HG03159 (cell line): ENCODE measurements at regions not wholly inside any gene's neighbourhood (a gene's known extent, or its start where the extent isn't known, plus 50 kb on each side); places are given as distances from the start of the nearest gene placed in this dataset.
"Not testable (repeated sequence)": the region's sequence is repeated elsewhere in the genome, so short reads cannot be mapped to it uniquely, and the experiment has no call there.

Source experiments
- ATAC-seq: cut with Tn5 transposase; IDR thresholded peaks from one replicate; pipeline ENCODE4 v1.9.1; 2021; ENCODE audit warnings: mild to moderate bottlenecking, moderate library complexity; ENCODE audit not compliant: unreplicated experiment

DNA sequence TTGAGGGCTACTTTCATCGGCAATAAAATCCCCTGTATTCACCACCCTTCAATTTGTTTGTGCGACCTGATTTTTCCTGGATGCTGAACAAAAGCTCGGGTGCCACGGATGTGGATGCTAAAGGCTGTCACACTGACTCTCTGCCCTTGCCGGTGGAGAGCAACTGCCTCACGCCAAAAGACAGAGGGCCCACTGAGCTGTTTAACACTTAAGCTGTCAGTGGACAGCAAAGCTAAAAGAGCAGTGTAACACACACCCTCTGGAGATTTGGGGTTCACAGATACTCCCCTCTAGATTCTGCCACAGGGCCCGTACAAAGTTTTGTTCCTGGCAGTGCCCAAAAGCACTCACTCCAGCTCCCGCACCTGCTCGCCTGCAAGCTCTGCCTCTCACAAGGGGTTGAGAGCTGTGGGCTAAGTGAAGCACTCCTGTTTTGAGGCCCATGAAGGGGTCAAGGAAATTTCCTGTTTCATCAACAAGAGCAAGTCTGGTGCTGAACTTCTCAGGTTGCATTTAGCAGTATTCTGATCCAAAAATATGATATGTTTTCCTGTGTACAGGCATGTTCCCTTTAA lies 1571.9 kb downstream of the ADGRL3 start:
- ATAC-seq: no peak

- ATAC-seq: no peak
Observed at GRCh38 chr4:62740296-62740695, 1540.2 kb downstream of the ADGRL3 start.

DNA sequence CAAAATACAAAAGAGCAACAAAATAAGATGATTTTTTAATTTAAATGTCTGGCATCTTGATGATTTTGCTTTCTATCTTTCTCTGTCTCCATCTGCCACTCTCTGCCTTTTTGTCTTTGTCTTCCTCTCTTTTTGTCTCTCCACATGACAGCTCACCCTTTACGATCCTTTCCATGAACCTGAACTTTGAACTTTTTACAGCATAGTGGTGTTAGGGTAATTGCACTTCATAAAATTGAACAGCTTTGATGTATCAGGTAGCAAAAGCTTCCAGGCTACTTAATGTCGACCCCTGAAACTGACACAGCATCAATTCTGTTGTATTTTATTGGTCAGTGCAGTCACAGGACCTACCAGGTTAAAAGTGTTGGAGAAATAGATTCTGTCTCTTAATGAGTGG lies 1517.0 kb downstream of the ADGRL3 start:
- ATAC-seq: no peak

DNA sequence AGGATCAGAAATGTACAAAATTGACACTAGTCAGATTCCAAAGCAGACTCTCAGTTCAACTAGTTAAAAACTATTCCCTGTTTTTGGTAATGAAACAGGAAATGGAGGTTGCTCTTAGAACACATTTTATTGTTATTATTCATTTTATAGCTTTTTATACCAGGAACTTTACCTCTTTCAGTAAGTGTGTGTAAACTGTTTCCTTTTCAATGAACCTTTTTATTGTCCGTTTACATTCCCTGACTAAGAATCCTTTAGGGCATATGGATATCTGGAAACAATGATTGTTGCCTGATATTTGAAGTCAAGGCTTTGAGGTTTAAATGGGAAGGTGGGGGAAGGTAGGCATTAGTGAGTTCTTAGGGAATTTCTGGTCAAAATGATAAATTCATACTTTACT lies 1511.4 kb downstream of the ADGRL3 start:
- ATAC-seq: no peak

- ATAC-seq: no peak
Observed at GRCh38 chr4:62709618-62710252, 1509.6 kb downstream of the ADGRL3 start.

- no peak for ATAC-seq
Observed at GRCh38 chr4:62706423-62706822, 1506.3 kb downstream of the ADGRL3 start.

DNA sequence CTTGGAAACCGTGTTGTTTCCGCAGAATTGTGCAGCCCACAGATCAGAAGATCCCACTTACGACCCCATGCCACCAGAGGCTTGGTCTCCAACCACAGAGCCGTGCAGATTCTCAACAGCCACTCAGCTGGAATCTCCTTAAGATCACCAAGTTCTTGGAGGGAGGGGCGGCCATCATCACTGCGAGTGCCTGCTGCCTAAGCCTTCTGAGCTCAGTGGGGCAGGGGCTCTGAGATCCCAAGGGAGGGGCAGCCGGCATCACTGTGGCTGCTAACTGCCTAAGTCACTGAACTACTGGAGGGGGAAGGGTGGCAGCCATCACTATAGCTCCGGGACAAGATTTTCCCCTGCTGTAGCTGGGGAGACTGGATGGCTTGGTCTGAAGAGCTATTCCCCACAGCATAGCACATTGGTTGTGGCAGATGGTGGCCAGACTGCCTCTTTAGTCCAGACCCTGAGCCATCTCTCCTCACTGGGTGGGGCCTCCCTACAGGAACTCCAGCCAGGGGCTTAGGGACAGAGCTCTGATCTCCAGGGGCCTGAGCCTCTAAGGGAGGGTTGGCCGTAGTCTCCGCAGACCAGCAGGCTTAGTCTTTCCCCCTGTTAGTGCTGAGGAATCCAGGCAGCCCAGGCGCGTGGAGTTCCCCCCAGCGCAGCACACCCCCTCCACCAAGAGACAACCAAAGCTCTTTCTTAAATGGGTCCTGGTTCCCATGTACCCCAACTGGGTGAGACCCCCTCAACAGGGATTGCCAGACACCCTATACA lies 1483.9 kb downstream of the ADGRL3 start:
- ATAC-seq: no peak

DNA sequence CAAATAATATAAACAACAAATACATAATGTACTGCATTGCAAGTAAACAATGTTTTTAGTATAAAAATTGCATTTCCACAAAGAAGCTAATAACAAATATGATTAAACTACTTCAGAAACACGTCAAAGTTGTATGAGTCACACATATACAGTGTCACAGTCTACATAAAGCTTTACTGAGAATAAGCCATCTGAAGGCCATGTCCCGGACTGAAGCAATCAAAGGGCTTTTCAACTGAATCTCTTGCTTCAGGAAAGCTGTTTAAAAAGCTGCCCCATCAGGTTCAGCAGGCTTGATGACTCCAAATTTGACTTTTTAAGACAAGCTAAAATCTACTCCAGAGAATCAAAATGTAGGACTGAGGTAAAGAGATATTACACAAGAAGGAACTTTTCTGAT lies 1476.8 kb downstream of the ADGRL3 start:
- no peak for ATAC-seq

GRCh38 chr4:62670514-62670913 lies 1470.4 kb downstream of the ADGRL3 start:
- no peak for ATAC-seq

GRCh38 chr4:62661821-62662220 lies 1461.7 kb downstream of the ADGRL3 start:
- no peak for ATAC-seq

DNA sequence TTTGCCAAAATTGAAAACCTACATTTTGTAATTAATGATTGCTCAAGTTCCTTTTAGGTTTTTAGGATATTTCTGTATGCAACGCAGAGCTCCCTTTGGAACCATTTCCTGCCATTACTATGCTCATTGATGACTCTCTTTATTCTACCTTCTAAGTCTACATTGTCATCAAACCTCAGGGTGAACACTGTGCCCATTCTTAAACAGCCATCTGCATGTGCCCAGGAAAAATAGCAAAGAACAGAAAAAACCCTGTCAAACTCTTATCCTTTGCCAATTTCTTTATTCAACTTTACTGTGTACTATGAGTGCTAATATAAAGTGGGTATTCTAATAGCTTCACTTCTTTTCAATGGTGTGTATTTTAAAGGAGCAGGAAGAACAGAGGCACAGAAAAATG lies 1455.9 kb downstream of the ADGRL3 start:
- ATAC-seq: no peak

- no peak for ATAC-seq
Observed at GRCh38 chr4:62644372-62644771, 1444.2 kb downstream of the ADGRL3 start.

DNA sequence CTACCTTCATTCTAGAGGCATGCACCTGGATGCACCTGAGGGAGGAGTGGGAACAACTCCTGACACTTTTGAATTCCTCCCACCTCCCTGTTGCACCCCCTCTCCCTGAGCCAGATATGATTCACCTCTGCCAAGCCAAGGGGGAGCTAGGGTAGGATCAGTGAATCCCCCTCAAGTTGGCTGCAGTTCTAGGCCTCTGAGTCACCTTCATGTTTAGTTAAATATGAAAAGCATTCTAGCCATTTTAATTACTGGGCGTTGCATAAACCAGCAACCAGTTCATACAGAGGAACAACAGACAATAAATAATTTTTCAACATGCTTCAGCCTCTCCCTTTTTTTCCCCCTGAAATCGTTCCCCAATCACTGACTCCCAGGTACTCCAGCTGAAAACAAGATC lies 1440.2 kb downstream of the ADGRL3 start:
- no peak for ATAC-seq

GRCh38 chr4:62627671-62628070 lies 1427.5 kb downstream of the ADGRL3 start:
- ATAC-seq: no peak

- no peak for ATAC-seq
Observed at GRCh38 chr4:62627141-62627540, 1427.0 kb downstream of the ADGRL3 start.

DNA sequence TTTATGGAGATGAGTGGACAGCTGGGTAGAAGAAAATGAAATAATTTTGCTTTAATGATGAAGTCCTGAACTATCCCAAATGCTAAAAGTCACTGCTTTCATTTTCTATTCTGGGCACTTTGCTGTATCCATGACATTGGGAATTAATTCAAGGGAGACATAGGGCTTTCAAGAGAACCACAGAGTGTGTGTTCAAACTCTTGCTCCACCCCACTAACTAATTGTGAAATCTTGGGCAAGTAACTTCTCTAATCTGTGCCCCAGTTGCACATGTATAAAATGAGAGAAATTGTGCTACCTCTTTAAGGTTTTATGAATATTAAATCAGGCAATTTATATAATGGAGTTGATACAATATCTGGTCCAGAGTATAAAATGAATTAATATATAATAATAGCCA lies 1422.0 kb downstream of the ADGRL3 start:
- no peak for ATAC-seq

GRCh38 chr4:62619971-62620370 lies 1419.8 kb downstream of the ADGRL3 start:
- no peak for ATAC-seq

- no peak for ATAC-seq
Observed at GRCh38 chr4:62618042-62618441, 1417.9 kb downstream of the ADGRL3 start.

- no peak for ATAC-seq
Observed at GRCh38 chr4:62601737-62602136, 1401.6 kb downstream of the ADGRL3 start.

DNA sequence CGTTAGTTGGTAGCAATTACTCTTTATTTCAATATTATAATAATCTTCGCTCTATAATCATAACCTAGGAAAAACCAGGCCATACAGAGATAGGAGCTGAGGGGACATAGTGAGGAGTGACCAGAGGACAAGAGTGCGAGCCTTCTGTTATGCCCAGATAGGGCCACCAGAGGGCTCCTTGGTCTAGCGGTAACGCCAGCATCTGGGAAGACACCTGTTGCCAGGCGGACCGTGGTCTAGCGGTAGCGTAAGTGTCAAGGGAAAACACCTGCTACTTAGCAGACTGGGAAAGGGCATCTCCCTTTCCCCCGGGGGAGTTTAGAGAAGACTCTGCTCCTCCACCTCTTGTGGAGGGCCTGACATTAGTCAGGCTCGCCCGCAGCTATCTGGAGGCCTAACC lies 1395.1 kb downstream of the ADGRL3 start:
- ATAC-seq: not testable (repeated sequence)

GRCh38 chr4:62591756-62592155 lies 1391.6 kb downstream of the ADGRL3 start:
- no peak for ATAC-seq

DNA sequence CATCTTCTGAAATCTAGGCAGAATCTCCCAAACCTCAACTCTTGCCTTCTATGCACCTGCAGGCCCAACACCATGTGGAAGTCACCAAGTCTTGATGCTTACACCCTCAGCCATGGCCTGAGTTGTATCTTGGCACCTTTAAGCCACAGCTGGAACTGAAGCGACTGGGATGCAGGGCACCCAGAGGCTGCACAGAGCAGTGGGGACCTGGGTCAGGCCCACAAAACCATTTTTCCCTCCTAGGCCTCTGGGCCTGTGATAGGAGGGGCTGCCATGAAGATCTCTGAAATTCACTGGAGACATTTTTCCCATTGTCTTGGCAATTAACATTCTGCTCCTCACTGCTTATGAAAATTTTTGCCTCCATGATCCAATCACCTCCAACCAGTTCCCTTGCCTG lies 1388.5 kb downstream of the ADGRL3 start:
- ATAC-seq: no peak
